GM11168 (cell line): ENCODE measurements at regions not wholly inside any gene's neighbourhood (a gene's known extent, or its start where the extent isn't known, plus 50 kb on each side); places are given as distances from the start of the nearest gene placed in this dataset.

Experiments used
- in situ Hi-C: fragments of 300-500 bp; cut with MboI; formaldehyde crosslinking; loops from one replicate; pipeline ENCODE4 v1.12.0; 2022; ENCODE audit warnings: low sequenced_read_pairs; ENCODE audit not compliant: unreplicated experiment

GRCh38 chr5:89449392-89450148 is 566.6 kb upstream of the MEF2C start:
- in situ Hi-C loops = loop anchor here (25.0 kb wide), 1 partner anchor 712 kb away; no protein-coding TSS in a partner anchor

GRCh38 chr5:89447027-89447426 is 564.0 kb upstream of the MEF2C start:
- in situ Hi-C loops = loop anchor here (25.0 kb wide), 1 partner anchor 710 kb away; no protein-coding TSS in a partner anchor

GRCh38 chr5:89445106-89445745 is 562.2 kb upstream of the MEF2C start:
- in situ Hi-C loops = loop anchor here (25.0 kb wide), 1 partner anchor 708 kb away; no protein-coding TSS in a partner anchor

- in situ Hi-C loops = loop anchor here (25.0 kb wide), 1 partner anchor 707 kb away; no protein-coding TSS in a partner anchor
These were observed 561.1 kb upstream of the MEF2C start for GRCh38 chr5:89444088-89444487.

GRCh38 chr5:89443508-89443907 is 560.5 kb upstream of the MEF2C start:
- in situ Hi-C loops = loop anchor here (25.0 kb wide), 1 partner anchor 706 kb away; no protein-coding TSS in a partner anchor

GRCh38 chr5:89441965-89442364 is 559.0 kb upstream of the MEF2C start:
- in situ Hi-C loops = loop anchor here (25.0 kb wide), 1 partner anchor 705 kb away; no protein-coding TSS in a partner anchor

- in situ Hi-C loops = loop anchor here (25.0 kb wide), 1 partner anchor 703 kb away; no protein-coding TSS in a partner anchor
These were observed 557.7 kb upstream of the MEF2C start for GRCh38 chr5:89440670-89441069.

GRCh38 chr5:89437450-89438435 is 554.8 kb upstream of the MEF2C start:
- in situ Hi-C loops = loop anchor here (5.0 to 25.0 kb wide), 2 partner anchors 85 to 700 kb away; no protein-coding TSS in a partner anchor

GRCh38 chr5:89436464-89436863 is 553.5 kb upstream of the MEF2C start:
- in situ Hi-C loops = loop anchor here (5.0 to 25.0 kb wide), 2 partner anchors 84 to 699 kb away; no protein-coding TSS in a partner anchor

GRCh38 chr5:89435347-89435746 is 552.4 kb upstream of the MEF2C start:
- in situ Hi-C loops = loop anchor here (5.0 to 25.0 kb wide), 2 partner anchors 83 to 698 kb away; no protein-coding TSS in a partner anchor

- in situ Hi-C loops = loop anchor here (25.0 kb wide), 1 partner anchor 691 kb away; no protein-coding TSS in a partner anchor
These were observed 545.6 kb upstream of the MEF2C start for GRCh38 chr5:89428624-89429023.

GRCh38 chr5:89425062-89425461 is 542.1 kb upstream of the MEF2C start:
- in situ Hi-C loops = loop anchor here (25.0 kb wide), 1 partner anchor 688 kb away; no protein-coding TSS in a partner anchor

GRCh38 chr5:89421035-89421434 is 538.1 kb upstream of the MEF2C start:
- in situ Hi-C loops = no loop called here

GRCh38 chr5:89418407-89419085 is 535.6 kb upstream of the MEF2C start:
- in situ Hi-C loops = no loop called here

- in situ Hi-C loops = no loop called here
These were observed 535.0 kb upstream of the MEF2C start for GRCh38 chr5:89417990-89418389.

- in situ Hi-C loops = no loop called here
These were observed 534.5 kb upstream of the MEF2C start for GRCh38 chr5:89417515-89417914.

- in situ Hi-C loops = no loop called here
These were observed 528.9 kb upstream of the MEF2C start for GRCh38 chr5:89411891-89412290.

- in situ Hi-C loops = no loop called here
These were observed 524.1 kb upstream of the MEF2C start for GRCh38 chr5:89407054-89407453.

- in situ Hi-C loops = no loop called here
These were observed 518.7 kb upstream of the MEF2C start for GRCh38 chr5:89401659-89402058.
